ENCODE measurements at regions not wholly inside any gene's neighbourhood (a gene's known extent, or its start where the extent isn't known, plus 50 kb on each side); places are given as distances from the start of the nearest gene placed in this dataset.

DNA sequence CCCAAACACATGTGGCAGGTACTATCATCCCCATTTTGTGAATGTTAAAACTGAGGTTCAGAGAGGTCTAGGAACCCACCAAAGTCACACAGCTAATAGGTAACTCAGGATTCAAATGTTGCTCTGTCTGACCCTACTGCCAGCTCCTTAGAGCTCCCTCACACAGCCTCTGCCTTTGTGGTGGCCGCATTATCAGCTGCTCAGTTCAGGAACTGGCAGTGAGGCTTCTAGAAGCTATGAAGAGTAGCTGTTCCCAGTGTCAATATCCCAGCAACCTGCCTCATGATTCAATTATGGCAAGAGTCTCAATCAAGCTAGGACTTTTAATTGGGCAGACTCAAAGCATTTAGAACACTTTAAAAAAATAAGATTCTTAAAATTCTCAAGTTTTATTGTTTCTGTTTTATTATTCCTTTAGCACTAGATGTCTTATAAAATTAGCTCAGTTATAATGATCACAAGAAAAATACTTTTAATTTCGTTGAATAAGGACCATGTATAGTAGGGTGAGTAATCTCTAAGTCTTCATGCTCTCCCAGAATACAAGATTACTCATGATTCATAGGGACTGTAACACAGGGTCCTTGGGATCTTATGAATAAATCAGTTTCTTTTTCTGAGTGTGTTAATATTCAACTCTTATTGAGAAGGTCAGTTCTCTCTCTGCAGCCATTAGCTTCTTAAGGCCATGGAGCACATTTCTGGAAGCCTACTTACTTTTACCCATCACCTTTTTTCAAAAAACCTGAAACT lies 342.7 kb downstream of the RND3 start:
- H3K9me3 Mint-ChIP-seq, result peaks cover 17% of the 10 kb centered on the region
- ChIA-PET CTCF (no interaction called here), POLR2A (no interaction called here)
- H3K4me3 ChIP-seq (ENCODE audit: low read length), result no peak overlapping the region
- ATAC-seq (ENCODE audit: poor library complexity) (no peak), DNase-seq (no peak)
- TF ChIP-seq, protein P1, sequence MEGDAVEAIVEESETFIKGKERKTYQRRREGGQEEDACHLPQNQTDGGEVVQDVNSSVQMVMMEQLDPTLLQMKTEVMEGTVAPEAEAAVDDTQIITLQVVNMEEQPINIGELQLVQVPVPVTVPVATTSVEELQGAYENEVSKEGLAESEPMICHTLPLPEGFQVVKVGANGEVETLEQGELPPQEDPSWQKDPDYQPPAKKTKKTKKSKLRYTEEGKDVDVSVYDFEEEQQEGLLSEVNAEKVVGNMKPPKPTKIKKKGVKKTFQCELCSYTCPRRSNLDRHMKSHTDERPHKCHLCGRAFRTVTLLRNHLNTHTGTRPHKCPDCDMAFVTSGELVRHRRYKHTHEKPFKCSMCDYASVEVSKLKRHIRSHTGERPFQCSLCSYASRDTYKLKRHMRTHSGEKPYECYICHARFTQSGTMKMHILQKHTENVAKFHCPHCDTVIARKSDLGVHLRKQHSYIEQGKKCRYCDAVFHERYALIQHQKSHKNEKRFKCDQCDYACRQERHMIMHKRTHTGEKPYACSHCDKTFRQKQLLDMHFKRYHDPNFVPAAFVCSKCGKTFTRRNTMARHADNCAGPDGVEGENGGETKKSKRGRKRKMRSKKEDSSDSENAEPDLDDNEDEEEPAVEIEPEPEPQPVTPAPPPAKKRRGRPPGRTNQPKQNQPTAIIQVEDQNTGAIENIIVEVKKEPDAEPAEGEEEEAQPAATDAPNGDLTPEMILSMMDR (IDR thresholded peaks at IDR 0.05), result no peak
- no peaks in the 10 kb centered on the region for H3K36me3 Mint-ChIP-seq (ENCODE audit: low read depth)
- H3K27ac Mint-ChIP-seq, result no peak overlapping the region
- no peaks in the 10 kb centered on the region for H3K27me3 Mint-ChIP-seq
- H3K4me3 Mint-ChIP-seq, result no peak overlapping the region
- no peaks in the 10 kb centered on the region for H3K4me1 ChIP-seq (ENCODE audit: insufficient read depth, low read length)
- no peaks in the 10 kb centered on the region for H3K4me1 Mint-ChIP-seq (ENCODE audit: low read depth)
- intact Hi-C loops (cut with DNase I, micrococcal nuclease), result no loop called here
- H3K9me3 ChIP-seq (ENCODE audit: control insufficient read depth in 1 of 2, insufficient read depth in 1 of 2, low read length in 2 of 2), result peaks cover 0 to 8% of the 10 kb centered on the region in 2 experiments
- no peak overlapping the region for H3K27ac ChIP-seq (ENCODE audit: low read depth in 1 of 2, low read length in 2 of 2)
- no peaks in the 10 kb centered on the region for H3K36me3 ChIP-seq (ENCODE audit: insufficient read depth, low read length)
- no peaks in the 10 kb centered on the region for H3K27me3 ChIP-seq (ENCODE audit: control insufficient read depth in 1 of 2, insufficient read depth in 2 of 2, low read length in 2 of 2)

DNA sequence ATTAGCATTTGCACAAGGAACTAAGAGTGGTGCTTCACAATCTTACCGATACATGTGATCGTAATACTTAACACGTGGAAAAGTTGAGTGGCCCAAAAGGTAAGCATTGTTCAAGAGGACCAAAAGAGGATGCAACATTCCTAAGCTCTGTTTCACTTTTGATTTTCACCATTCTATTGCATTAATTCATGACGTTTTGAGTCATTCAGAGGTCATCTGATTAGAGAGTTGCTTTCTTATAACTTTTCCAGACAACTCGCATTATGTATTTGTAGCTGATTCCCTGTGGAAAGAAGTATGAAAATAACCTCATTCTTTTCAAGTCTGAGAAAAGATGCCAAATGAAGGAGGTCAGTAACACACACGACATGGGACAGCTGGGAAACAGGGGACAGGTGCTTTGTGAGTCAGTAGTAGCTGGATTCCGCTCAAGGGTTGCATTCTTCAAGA lies 344.4 kb downstream of the RND3 start:
- no peaks in the 10 kb centered on the region for H3K4me1 ChIP-seq (ENCODE audit: insufficient read depth, low read length)
- no peaks in the 10 kb centered on the region for H3K36me3 ChIP-seq (ENCODE audit: insufficient read depth, low read length)
- Mint-ChIP-seq H3K27me3 (no peaks in the 10 kb centered on the region), H3K36me3 (ENCODE audit: low read depth) (no peaks in the 10 kb centered on the region), H3K4me3 (no peak overlapping the region), H3K4me1 (ENCODE audit: low read depth) (no peaks in the 10 kb centered on the region), H3K27ac (no peak overlapping the region), H3K9me3 (peaks cover 20% of the 10 kb centered on the region)
- H3K9me3 ChIP-seq (ENCODE audit: control insufficient read depth in 1 of 2, insufficient read depth in 1 of 2, low read length in 2 of 2), result peaks cover 0 to 8% of the 10 kb centered on the region in 2 experiments
- no peak for ATAC-seq (ENCODE audit: poor library complexity)
- no peak overlapping the region for H3K27ac ChIP-seq (ENCODE audit: low read depth in 1 of 2, low read length in 2 of 2)
- TF ChIP-seq, protein P1 (IDR thresholded peaks at IDR 0.05), result no peak
- H3K4me3 ChIP-seq (ENCODE audit: low read length), result no peak overlapping the region
- H3K27me3 ChIP-seq (ENCODE audit: control insufficient read depth in 1 of 2, insufficient read depth in 2 of 2, low read length in 2 of 2), result no peaks in the 10 kb centered on the region
- intact Hi-C loops (cut with DNase I, micrococcal nuclease), result no loop called here
- no peak for DNase-seq
- CTCF ChIA-PET, result no interaction called here
- POLR2A ChIA-PET, result no interaction called here

DNA sequence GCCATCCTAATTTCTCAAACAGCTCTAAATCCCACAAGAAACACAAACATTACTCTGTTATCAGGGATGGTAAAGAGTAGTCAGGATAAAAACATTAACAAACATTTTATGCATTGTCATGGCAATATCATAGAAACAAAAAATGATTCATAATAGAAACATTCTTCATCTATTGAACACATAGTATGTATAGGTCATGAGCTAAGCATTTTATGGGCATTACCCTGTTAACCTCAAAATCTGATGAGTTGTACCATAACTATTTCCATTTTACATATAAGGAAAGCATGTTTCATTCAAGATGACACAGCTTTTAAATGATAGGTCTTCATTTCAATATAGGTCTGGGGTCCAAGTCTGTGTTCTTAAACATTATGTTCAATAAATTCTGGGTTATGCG lies 344.9 kb downstream of the RND3 start:
- TF ChIP-seq, protein P1 (IDR thresholded peaks at IDR 0.05), result no peak
- CTCF ChIA-PET, result interaction anchor here (1.2 kb wide), 1 partner anchor 13 kb away, joined by 3 read pairs; no protein-coding TSS in a partner anchor
- peaks cover 0 to 8% of the 10 kb centered on the region in 2 experiments for H3K9me3 ChIP-seq (ENCODE audit: control insufficient read depth in 1 of 2, insufficient read depth in 1 of 2, low read length in 2 of 2)

More for the DNA sequence above, 344.9 kb downstream of the RND3 start:
- DNase-seq, result no peak
- no peaks in the 10 kb centered on the region for H3K27me3 Mint-ChIP-seq
- H3K4me3 ChIP-seq (ENCODE audit: low read length), result no peak overlapping the region
- H3K36me3 ChIP-seq (ENCODE audit: insufficient read depth, low read length), result no peaks in the 10 kb centered on the region
- no peak overlapping the region for H3K27ac ChIP-seq (ENCODE audit: low read depth in 1 of 2, low read length in 2 of 2)
- no peaks in the 10 kb centered on the region for H3K4me1 ChIP-seq (ENCODE audit: insufficient read depth, low read length)
- POLR2A ChIA-PET, result no interaction called here
- no peak overlapping the region for H3K4me3 Mint-ChIP-seq
- H3K4me1 Mint-ChIP-seq (ENCODE audit: low read depth), result no peaks in the 10 kb centered on the region
- H3K27ac Mint-ChIP-seq, result no peak overlapping the region
- no peaks in the 10 kb centered on the region for H3K36me3 Mint-ChIP-seq (ENCODE audit: low read depth)
- H3K27me3 ChIP-seq (ENCODE audit: control insufficient read depth in 1 of 2, insufficient read depth in 2 of 2, low read length in 2 of 2), result no peaks in the 10 kb centered on the region
- intact Hi-C loops (cut with DNase I, micrococcal nuclease), result no loop called here
- H3K9me3 Mint-ChIP-seq, result peaks cover 19% of the 10 kb centered on the region
- ATAC-seq (ENCODE audit: poor library complexity), result no peak

All from CD4-positive, alpha-beta T cell (primary cell).